Ovary (tissue), 7 donors: ENCODE measurements at regions not wholly inside any gene's neighbourhood (a gene's known extent, or its start where the extent isn't known, plus 50 kb on each side); places are given as distances from the start of the nearest gene placed in this dataset.

Source experiments
- DNase-seq, 5 donors: peaks; one replicate each; pipeline ENCODE4 v3.0.0-alpha.2; 2019 to 2020
- H3K27ac ChIP-seq, 2 donors: fragments of 200-600 bp; one replicate each; pipeline versions ENCODE4 v1.5.1 to v1.8.0; 2019 to 2022
- H3K27me3 ChIP-seq: fragments of 200-600 bp; one replicate; pipeline ENCODE4 v1.8.0; 2022
- H3K36me3 ChIP-seq: fragments of 200-600 bp; sonication (generic); one replicate; pipeline ENCODE4 v1.5.1; 2019
- H3K4me1 ChIP-seq: one replicate; pipeline ENCODE4 v1.8.1; 2013; ENCODE audit warnings: mild to moderate bottlenecking, moderate library complexity; ENCODE audit not compliant: insufficient read depth
- H3K4me3 ChIP-seq: fragments of 200-600 bp; sonication (generic); one replicate; pipeline ENCODE4 v1.5.1; 2017
- H3K9me3 ChIP-seq, 2 donors: fragments of 200-600 bp in 1 of 2; sonication (generic) in 1 of 2; one replicate each; pipeline versions ENCODE4 v1.5.1 to v1.8.1; 2013 to 2019; ENCODE audit warnings: mild to moderate bottlenecking in 1 of 2, moderate library complexity in 1 of 2
- CTCF ChIP-seq, 3 donors: fragments of 450-650 bp in 2 of 3; fragments of 200-600 bp in 1 of 3; IDR thresholded peaks; one replicate each; pipeline versions ENCODE4 v1.5.1 to v1.8.0; 2016 to 2022; ENCODE audit warnings: antibody characterized with exemption in 3 of 3, mild to moderate bottlenecking in 1 of 3
- EP300 ChIP-seq: sonication (generic); formaldehyde crosslinking; IDR thresholded peaks from one replicate; pipeline ENCODE4 v1.6.1; 2017; ENCODE audit warnings: antibody characterized with exemption
- POLR2A ChIP-seq: fragments of 450-650 bp; IDR thresholded peaks from one replicate; pipeline ENCODE4 v1.6.1; 2017; ENCODE audit warnings: antibody characterized with exemption, mild to moderate bottlenecking, moderate library complexity
- WGBS, 3 donors: extraction: QIAGEN DNeasy Blood & Tissue Kit in 1 of 3; methylation state at CpG; one replicate each; pipeline versions ENCODE4 v1.1.5 to v1.1.7; 2013 to 2017; 5-methylcytosine and 5-hydroxymethylcytosine counted together
- intact Hi-C, 4 donors: fragments of 100-400 bp; cut with DNase I; formaldehyde crosslinking; loops; one replicate each; pipeline versions ENCODE4 v1.11.0 to v1.15.1; 2022 to 2023
- donor health status: DM: no; HTN: no; CAD: no; lungs with moderate emphysema.
- donor health status: DM: no; HTN: no; CAD: no.
- donor health status: Bipolar disorder and iron deficiency.
- donor health status: DM: no; HTN: no; CAD: no.
- donor health status: DM: yes; HTN: yes; CAD: no.

- 64 to 71% (median 67%) methylated on average over 2 of the region's 2 CpGs for WGBS, 3 donors
- no peak for TF ChIP-seq POLR2A
- TF ChIP-seq CTCF (IDR thresholded peaks at IDR 0.05) = no peak
- TF ChIP-seq EP300 = no peak
- peaks cover 6% of the 10 kb centered on the region for H3K4me1 ChIP-seq
- no peaks in the 10 kb centered on the region for H3K27me3 ChIP-seq
- intact Hi-C loops = loop anchor here in 2 of 4 donors (10.0 kb wide), 1 partner anchor 508 kb away; no protein-coding TSS in a partner anchor
- no peak for DNase-seq
- H3K36me3 ChIP-seq = no peaks in the 10 kb centered on the region
- no peaks in the 10 kb centered on the region for H3K9me3 ChIP-seq
- no peak overlapping the region for H3K27ac ChIP-seq
- H3K4me3 ChIP-seq = no peak overlapping the region
Observed at GRCh38 chr12:67437011-67437410, 167.9 kb downstream of the CAND1 start.

GRCh38 chr12:67439611-67440010 is 170.5 kb downstream of the CAND1 start:
- Histone ChIP-seq H3K4me3 (no peak overlapping the region), H3K36me3 (no peaks in the 10 kb centered on the region), H3K9me3 (no peaks in the 10 kb centered on the region), H3K27me3 (no peaks in the 10 kb centered on the region), H3K4me1 (peaks cover 7% of the 10 kb centered on the region), H3K27ac (no peak overlapping the region)
- DNase-seq = no peak
- intact Hi-C loops = loop anchor here in 3 of 4 donors (10.0 kb wide), 4 partner anchors 75 to 505 kb away; no protein-coding TSS in a partner anchor
- TF ChIP-seq POLR2A (no peak), CTCF (IDR thresholded peaks at IDR 0.05) (no peak), EP300 (no peak)
- WGBS, 3 donors = 90 to 95% (median 92%) methylated on average over 3 of the region's 3 CpGs

GRCh38 chr12:67441736-67442346 is 172.7 kb downstream of the CAND1 start:
- TF ChIP-seq CTCF (IDR thresholded peaks at IDR 0.05) (peak; percentile 57 to 68 (median 60)), POLR2A (no peak)
- Histone ChIP-seq H3K9me3 (no peaks in the 10 kb centered on the region), H3K27ac (no peak overlapping the region), H3K4me1 (peaks cover 2% of the 10 kb centered on the region), H3K36me3 (no peaks in the 10 kb centered on the region), H3K27me3 (no peaks in the 10 kb centered on the region), H3K4me3 (no peak overlapping the region)
- 4 to 6% (median 4%) methylated on average over 12 of the region's 12 CpGs for WGBS, 3 donors
- peak; percentile 84 to 91 (median 86) for DNase-seq
- intact Hi-C loops = loop anchor here in 3 of 4 donors (10.0 kb wide), 3 partner anchors 77 to 213 kb away; no protein-coding TSS in a partner anchor

GRCh38 chr12:67442347-67442841 is 173.2 kb downstream of the CAND1 start:
- intact Hi-C loops = loop anchor here in 3 of 4 donors (10.0 kb wide), 3 partner anchors 78 to 212 kb away; no protein-coding TSS in a partner anchor
- no peak overlapping the region for H3K27ac ChIP-seq
- TF ChIP-seq CTCF (IDR thresholded peaks at IDR 0.05) = no peak
- TF ChIP-seq POLR2A = no peak
- no peak for TF ChIP-seq EP300
- H3K4me1 ChIP-seq = peaks cover 2% of the 10 kb centered on the region
- DNase-seq = no peak
- H3K9me3 ChIP-seq = no peaks in the 10 kb centered on the region
- WGBS, 3 donors = 40 to 45% (median 42%) methylated on average over 11 of the region's 11 CpGs
- no peak overlapping the region for H3K4me3 ChIP-seq
- no peaks in the 10 kb centered on the region for H3K36me3 ChIP-seq
- no peaks in the 10 kb centered on the region for H3K27me3 ChIP-seq
